C4-2B (cell line): ENCODE measurements at regions not wholly inside any gene's neighbourhood (a gene's known extent, or its start where the extent isn't known, plus 50 kb on each side); places are given as distances from the start of the nearest gene placed in this dataset.

Experiments
- CTCF ChIP-seq: fragments of 450-650 bp; conservative IDR thresholded peaks from 2 replicates; pipeline ENCODE4 v1.5.1; 2017; ENCODE audit warnings: mild to moderate bottlenecking
- ZFX ChIP-seq: fragments of 450-650 bp; IDR thresholded peaks from 2 replicates; pipeline ENCODE4 v1.6.1; 2017

GRCh38 chr7:53602817-53603418 is 567.5 kb downstream of the POM121L12 start:
- TF ChIP-seq CTCF (no peak), ZFX (no peak)
